Bronchial epithelial cell (primary cell): ENCODE measurements at regions not wholly inside any gene's neighbourhood (a gene's known extent, or its start where the extent isn't known, plus 50 kb on each side); places are given as distances from the start of the nearest gene placed in this dataset.

ENCODE experiments used
- DNase-seq: peaks from one replicate; pipeline ENCODE4 v3.0.0-alpha.2; 2010; ENCODE audit warnings: low read depth
- FAIRE-seq: peaks from 2 replicates; lab custom pipeline; 2011; peaks lifted over from hg19 to GRCh38; lab: Jason Lieb, UNC
- H3K27me3 ChIP-seq: 2 replicates; pipeline ENCODE4 v1.5.1; 2011; ENCODE audit warnings: low read length; ENCODE audit not compliant: control insufficient read depth, insufficient read depth
- H3K36me3 ChIP-seq: 2 replicates; pipeline ENCODE4 v1.5.1; 2011; ENCODE audit warnings: low read length; ENCODE audit not compliant: control insufficient read depth, insufficient read depth
- H3K4me3 ChIP-seq: 2 replicates; pipeline ENCODE4 v1.5.1; 2011; ENCODE audit warnings: mild to moderate bottlenecking, low read depth, low read length, control low read depth
- CTCF ChIP-seq: IDR thresholded peaks from 2 replicates; pipeline ENCODE4 v1.5.1; 2011; ENCODE audit warnings: mild to moderate bottlenecking, moderate library complexity, low read length, control low read depth, inconsistent platforms; ENCODE audit not compliant: insufficient read depth, severe bottlenecking

GRCh38 chr1:23615423-23615822, 56.1 kb upstream of the ID3 start:
- H3K4me3 ChIP-seq, result no peak overlapping the region
- no peaks in the 10 kb centered on the region for H3K27me3 ChIP-seq
- DNase-seq (no peak), FAIRE-seq (no peak)
- TF ChIP-seq CTCF, result no peak
- no peaks in the 10 kb centered on the region for H3K36me3 ChIP-seq

- H3K4me3 ChIP-seq, result no peak overlapping the region
- TF ChIP-seq CTCF, result no peak
Observed at GRCh38 chr1:23614032-23614660, 54.8 kb upstream of the ID3 start.

DNA sequence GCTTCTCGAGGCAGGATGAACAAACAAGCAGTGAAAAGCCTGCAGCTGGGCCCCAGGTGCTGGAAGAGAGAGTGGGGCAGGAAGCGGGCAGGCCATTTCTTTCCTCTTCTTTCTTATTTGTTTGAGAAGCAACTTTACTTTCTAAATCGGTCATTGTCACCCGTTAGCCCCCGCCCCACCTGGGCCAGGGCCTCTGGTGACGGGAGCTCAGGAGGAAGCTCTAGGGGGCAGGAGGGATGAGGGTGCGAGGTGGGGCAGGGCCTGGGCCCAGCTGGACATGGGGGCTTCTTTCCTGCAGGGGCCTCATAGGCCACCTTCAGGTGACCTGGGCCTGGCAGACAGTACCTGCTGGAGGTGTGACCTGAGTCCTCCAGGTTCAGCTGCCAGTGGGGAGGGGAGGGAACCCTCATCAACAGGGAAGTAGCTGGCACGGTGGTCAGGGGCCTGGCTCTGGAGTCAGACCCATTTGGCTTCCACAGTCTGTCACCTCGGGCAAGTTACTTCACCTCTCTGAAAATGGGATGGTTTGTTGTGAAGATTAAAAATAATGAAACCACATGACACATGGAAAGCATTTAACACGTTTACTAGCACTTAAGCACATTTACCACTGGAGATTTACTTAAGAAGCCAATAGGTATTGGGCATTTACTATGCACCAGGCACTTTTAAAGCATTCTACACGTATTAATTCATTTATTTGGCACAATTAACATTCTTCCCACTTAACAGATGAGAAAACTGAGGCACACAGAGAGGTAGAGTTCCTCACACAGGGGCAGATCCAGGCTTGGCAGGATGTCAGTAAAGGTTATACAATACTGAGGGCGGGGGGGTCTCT, 54.1 kb upstream of the ID3 start:
- H3K36me3 ChIP-seq, result no peaks in the 10 kb centered on the region
- DNase-seq, result no peak
- H3K27me3 ChIP-seq, result no peaks in the 10 kb centered on the region
- no peak for TF ChIP-seq CTCF
- H3K4me3 ChIP-seq, result no peak overlapping the region
- no peak for FAIRE-seq

More at GRCh38 chr1:23614032-23614660, 54.8 kb upstream of the ID3 start:
- DNase-seq (no peak), FAIRE-seq (no peak)
- H3K36me3 ChIP-seq, result no peaks in the 10 kb centered on the region
- H3K27me3 ChIP-seq, result no peaks in the 10 kb centered on the region

DNA sequence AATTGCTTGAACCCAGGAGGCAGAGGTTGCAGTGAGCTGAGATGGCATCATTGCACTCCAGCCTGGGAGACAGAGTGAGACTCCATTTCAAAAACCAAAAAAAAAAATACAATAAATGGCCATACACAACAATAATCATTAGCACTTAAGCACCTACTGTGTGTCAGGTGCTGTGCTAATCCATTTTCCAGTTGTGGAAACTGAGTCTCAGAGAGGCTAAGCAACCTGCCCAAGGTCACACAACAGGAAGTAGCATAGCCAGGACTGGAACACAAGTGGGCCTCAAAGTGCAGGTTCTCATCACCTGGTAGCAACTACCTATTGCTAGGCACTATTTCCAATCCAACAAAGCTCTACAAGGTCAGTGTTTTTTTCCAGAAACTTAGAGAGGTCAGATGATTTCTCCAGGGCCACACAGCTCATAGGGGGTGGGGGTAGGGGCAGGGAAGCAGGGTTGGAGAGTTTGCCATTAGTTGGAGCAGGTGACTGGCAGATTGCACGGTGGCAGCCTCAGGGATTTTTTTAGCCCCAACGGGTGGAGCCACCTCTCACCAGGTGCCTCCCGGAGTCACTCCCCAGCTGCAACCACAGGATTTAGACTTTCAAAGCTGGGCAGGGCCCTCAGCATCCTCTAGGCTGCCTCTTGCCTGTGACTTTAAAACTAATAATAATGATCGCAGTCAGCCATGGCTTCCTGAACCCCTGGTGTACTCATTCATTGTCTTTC, 52.5 kb upstream of the ID3 start:
- TF ChIP-seq CTCF, result no peak
- FAIRE-seq (no peak), DNase-seq (no peak)
- H3K36me3 ChIP-seq, result no peaks in the 10 kb centered on the region
- H3K27me3 ChIP-seq, result no peaks in the 10 kb centered on the region
- no peak overlapping the region for H3K4me3 ChIP-seq

DNA sequence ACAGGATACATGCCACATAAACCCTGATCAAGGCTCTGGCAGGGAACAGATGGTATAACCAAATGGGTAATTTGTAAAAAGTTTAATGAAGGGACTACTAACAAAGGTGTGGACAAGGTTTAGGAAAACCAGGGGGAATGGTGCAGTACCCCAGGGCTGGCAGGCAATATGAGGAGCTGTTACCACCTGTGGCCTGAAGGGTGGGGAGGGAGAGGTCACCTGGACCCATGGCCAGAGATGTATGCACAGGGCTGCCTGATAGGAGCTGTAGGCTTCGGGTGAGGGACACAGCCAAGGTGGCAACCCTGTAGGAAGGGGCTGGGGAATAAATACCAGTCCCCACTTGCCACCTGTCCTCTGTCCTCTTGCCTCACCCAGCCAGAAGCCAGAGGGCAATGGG, 51.4 kb upstream of the ID3 start:
- no peak overlapping the region for H3K4me3 ChIP-seq
- no peak for FAIRE-seq
- no peak for DNase-seq
- H3K27me3 ChIP-seq, result no peaks in the 10 kb centered on the region
- no peak for TF ChIP-seq CTCF
- no peaks in the 10 kb centered on the region for H3K36me3 ChIP-seq
